Mesothelial cell of epicardium (in vitro differentiated cells): ENCODE measurements at regions not wholly inside any gene's neighbourhood (a gene's known extent, or its start where the extent isn't known, plus 50 kb on each side); places are given as distances from the start of the nearest gene placed in this dataset.

Source experiments
- DNase-seq, 2 experiments: peaks; one replicate each; pipeline ENCODE4 v3.0.0; 2021; ENCODE audit warnings: low spot score in 2 of 2; ENCODE audit not compliant: unreplicated experiment in 2 of 2
- H3K27ac Mint-ChIP-seq: 2 replicates; pipeline ENCODE4 v1.8.0; 2021; ENCODE audit warnings: mixed read lengths
- H3K27me3 Mint-ChIP-seq: 2 replicates; pipeline ENCODE4 v1.8.0; 2021; ENCODE audit warnings: low read depth, mixed read lengths
- H3K36me3 Mint-ChIP-seq: 2 replicates; pipeline ENCODE4 v1.8.0; 2021; ENCODE audit warnings: mixed read lengths
- H3K4me1 Mint-ChIP-seq: 2 replicates; pipeline ENCODE4 v1.8.0; 2021; ENCODE audit warnings: mixed read lengths
- H3K4me3 Mint-ChIP-seq: 2 replicates; pipeline ENCODE4 v1.8.0; 2021; ENCODE audit warnings: mild to moderate bottlenecking, moderate library complexity, mixed read lengths
- H3K9me3 Mint-ChIP-seq: 2 replicates; pipeline ENCODE4 v1.8.0; 2021; ENCODE audit warnings: mixed read lengths
- CTCF ChIP-seq: fragments of 200-600 bp; sonication (generic); IDR thresholded peaks from one replicate; pipeline ENCODE4 v1.5.0; 2021; ENCODE audit warnings: antibody characterized with exemption; ENCODE audit not compliant: unreplicated experiment

- Mint-ChIP-seq H3K9me3 (no peaks in the 10 kb centered on the region), H3K36me3 (no peaks in the 10 kb centered on the region), H3K4me1 (no peaks in the 10 kb centered on the region), H3K4me3 (no peak overlapping the region), H3K27ac (no peak overlapping the region), H3K27me3 (peaks cover 7% of the 10 kb centered on the region)
- TF ChIP-seq CTCF, result no peak
- DNase-seq, result no peak
These were observed 411.0 kb upstream of the ATP11B start for GRCh38 chr3:182382112-182382857.

GRCh38 chr3:182384221-182384620 lies 409.1 kb upstream of the ATP11B start:
- Mint-ChIP-seq H3K27ac (no peak overlapping the region), H3K4me1 (peaks cover 5% of the 10 kb centered on the region), H3K27me3 (peaks cover 7% of the 10 kb centered on the region), H3K4me3 (no peak overlapping the region), H3K9me3 (no peaks in the 10 kb centered on the region), H3K36me3 (no peaks in the 10 kb centered on the region)
- DNase-seq, result no peak
- TF ChIP-seq CTCF, result no peak

- H3K36me3 Mint-ChIP-seq, result no peaks in the 10 kb centered on the region
- H3K27me3 Mint-ChIP-seq, result peaks cover 7% of the 10 kb centered on the region
- no peak overlapping the region for H3K27ac Mint-ChIP-seq
- peaks cover 8% of the 10 kb centered on the region for H3K4me1 Mint-ChIP-seq
- DNase-seq, result no peak
- no peak for TF ChIP-seq CTCF
- H3K4me3 Mint-ChIP-seq, result no peak overlapping the region
- H3K9me3 Mint-ChIP-seq, result no peaks in the 10 kb centered on the region
These were observed 407.9 kb upstream of the ATP11B start for GRCh38 chr3:182385356-182385755.

GRCh38 chr3:182388506-182388905 lies 404.8 kb upstream of the ATP11B start:
- H3K27me3 Mint-ChIP-seq, result peaks cover 5% of the 10 kb centered on the region
- no peaks in the 10 kb centered on the region for H3K36me3 Mint-ChIP-seq
- no peak overlapping the region for H3K27ac Mint-ChIP-seq
- DNase-seq, result no peak
- no peaks in the 10 kb centered on the region for H3K9me3 Mint-ChIP-seq
- H3K4me3 Mint-ChIP-seq, result no peak overlapping the region
- no peak for TF ChIP-seq CTCF
- H3K4me1 Mint-ChIP-seq, result peaks cover 13% of the 10 kb centered on the region

GRCh38 chr3:182389071-182389815 lies 404.1 kb upstream of the ATP11B start:
- H3K4me1 Mint-ChIP-seq, result peaks cover 15% of the 10 kb centered on the region
- H3K27me3 Mint-ChIP-seq, result peaks cover 5% of the 10 kb centered on the region
- no peak for DNase-seq
- H3K36me3 Mint-ChIP-seq, result no peaks in the 10 kb centered on the region
- H3K27ac Mint-ChIP-seq, result no peak overlapping the region
- no peaks in the 10 kb centered on the region for H3K9me3 Mint-ChIP-seq
- H3K4me3 Mint-ChIP-seq, result no peak overlapping the region
- no peak for TF ChIP-seq CTCF
